ENCODE measurements at regions not wholly inside any gene's neighbourhood (a gene's known extent, or its start where the extent isn't known, plus 50 kb on each side); places are given as distances from the start of the nearest gene placed in this dataset.

DNA sequence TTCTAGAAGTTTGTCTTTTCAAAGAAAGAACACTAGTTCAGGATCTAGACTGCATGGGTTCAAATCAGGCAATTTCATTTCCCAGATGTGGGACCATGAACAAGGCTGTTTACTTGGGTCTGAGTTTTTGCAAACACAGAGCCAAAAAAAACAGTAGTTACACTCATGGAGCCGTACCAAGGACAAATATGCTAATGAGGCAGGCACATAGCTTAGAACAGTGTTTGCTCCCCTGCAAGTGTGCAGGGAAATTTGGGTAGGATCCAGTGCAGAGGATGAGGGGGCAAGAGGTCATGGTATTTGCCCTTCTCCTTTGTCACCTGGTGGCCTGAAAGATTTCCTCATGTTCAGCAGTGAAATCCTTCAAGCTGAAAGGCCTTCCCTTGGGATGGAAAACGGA is 860.4 kb downstream of the VRK1 start:
- no peak for DNase-seq (ENCODE audit: low spot score)

- no peak for DNase-seq (ENCODE audit: low spot score)
Observed at GRCh38 chr14:97687944-97688630, 890.9 kb downstream of the VRK1 start.

DNA sequence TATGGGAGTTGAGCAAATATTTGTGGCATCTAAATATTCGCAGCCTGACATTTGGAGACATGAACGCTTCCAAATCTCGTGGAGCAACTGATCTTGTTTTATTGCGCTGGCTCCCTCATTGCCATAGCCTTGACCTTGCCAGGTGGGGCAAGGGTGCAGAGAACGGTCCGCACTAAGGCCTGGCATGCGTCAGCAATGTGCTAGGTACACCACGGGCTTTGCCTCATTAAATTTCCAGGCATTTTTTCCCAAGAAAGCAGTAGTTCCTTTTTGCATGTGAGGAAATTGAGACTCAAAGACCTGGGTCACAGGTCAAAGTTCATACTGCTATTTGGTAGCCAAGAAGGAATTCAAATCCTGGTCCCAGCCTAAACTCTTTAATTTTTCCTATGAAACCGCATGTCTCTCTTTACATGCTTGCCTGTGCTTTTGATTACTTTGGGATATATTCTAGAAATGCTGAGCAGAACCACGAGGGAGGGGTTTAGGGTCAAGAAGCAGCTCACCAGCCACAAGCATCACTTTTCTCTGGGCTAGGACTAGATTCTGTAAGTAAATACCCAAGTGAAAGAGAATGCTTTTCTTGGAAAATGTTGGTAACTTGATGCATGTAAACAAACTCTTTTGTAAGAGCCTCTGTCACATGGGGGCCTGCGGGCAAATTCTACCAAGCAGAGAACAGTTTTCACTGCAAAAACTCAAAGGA is 891.6 kb downstream of the VRK1 start:
- DNase-seq (ENCODE audit: low spot score), result no peak

DNA sequence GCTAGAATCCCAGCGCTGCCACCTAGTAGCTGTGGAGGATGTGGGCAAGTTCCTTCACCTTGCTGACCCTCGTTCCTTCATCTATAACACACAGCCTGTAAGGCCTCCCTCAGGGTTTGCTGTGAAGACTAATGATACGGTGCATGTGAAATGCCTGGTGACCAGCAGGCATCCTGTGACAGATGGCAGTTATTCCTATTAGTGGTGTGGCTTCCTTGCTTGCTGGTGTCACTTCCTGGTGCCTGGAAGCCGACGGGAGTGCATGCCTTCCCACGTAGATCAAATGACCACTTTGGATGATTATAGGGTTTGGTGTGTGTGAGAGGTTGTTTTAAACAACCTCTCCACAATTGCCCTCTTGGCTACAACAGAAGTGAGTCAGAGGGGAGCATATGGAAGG is 894.9 kb downstream of the VRK1 start:
- DNase-seq (ENCODE audit: low spot score), result no peak

DNA sequence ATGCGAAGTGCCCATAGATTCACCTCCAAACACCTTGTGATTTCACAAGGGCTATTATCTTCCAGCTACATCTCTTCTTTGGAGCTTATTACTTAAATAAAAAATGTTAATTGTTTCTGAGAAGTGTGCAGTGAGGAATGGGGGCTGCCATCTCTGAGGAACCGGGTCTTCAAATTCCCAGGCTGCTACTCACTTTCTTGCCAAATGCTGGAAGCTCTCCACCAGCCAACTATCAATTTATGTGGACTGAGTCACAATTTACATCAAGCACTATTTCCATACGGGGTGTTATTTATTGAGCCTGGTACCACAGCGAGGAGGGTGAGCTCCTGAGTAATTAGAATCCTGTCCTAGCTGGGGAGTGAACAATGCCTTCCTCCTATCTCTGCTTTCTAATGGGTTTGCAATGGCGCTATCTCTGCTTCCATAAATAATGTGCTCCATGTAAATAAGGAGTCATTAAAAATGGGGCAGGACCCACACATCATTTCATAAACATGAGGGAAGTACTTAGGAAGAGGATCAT is 898.3 kb downstream of the VRK1 start:
- no peak for DNase-seq (ENCODE audit: low spot score)

DNA sequence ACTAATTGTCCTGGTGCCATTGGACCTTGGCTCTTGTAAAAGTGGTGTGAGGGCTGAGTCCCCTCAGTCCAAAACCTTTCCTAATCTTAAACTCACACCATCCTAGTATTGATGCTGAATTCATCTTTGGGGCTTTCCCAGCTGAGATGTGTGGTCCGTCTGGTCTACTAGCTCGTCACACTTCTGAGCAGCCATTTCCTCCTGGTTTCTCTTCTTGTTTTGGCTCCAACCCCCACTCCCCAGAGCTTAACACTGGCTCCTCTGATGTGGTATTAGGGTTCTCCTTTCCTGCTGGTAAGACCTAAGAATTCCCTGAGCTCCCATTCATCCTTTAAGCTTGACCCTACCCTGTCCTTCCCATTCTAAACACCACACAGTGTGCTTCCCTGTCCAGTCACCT is 900.6 kb downstream of the VRK1 start:
- peak; percentile 38 for DNase-seq (ENCODE audit: low spot score)

- no peak for DNase-seq (ENCODE audit: low spot score)
Observed at GRCh38 chr14:97699026-97699425, 901.8 kb downstream of the VRK1 start.

- DNase-seq (ENCODE audit: low spot score), result peak; percentile 47
Observed at GRCh38 chr14:97703006-97703760, 906.0 kb downstream of the VRK1 start.

GRCh38 chr14:97704316-97704885 is 907.2 kb downstream of the VRK1 start:
- DNase-seq (ENCODE audit: low spot score), result no peak

DNA sequence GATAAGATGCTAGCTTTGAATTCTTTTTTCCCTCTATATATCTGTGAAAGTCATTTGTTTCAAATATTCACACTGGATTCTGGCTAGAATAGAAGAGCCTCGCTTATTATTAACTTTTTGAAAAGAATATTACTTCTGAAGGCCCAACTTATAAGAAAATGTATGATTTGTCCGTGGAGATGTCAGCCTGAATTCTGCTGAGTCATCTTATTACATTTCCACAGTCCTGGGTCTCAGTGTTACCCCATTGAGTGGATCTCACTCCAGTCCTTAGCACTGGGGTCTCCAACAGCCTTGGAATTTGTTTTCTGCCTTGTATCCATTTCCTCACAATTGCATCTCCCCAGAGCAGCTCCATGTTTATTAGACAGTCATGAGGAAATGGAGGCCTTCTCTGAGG is 907.9 kb downstream of the VRK1 start:
- DNase-seq (ENCODE audit: low spot score), result no peak

- peak; percentile 17 for DNase-seq (ENCODE audit: low spot score)
Observed at GRCh38 chr14:97705976-97706375, 908.8 kb downstream of the VRK1 start.

DNA sequence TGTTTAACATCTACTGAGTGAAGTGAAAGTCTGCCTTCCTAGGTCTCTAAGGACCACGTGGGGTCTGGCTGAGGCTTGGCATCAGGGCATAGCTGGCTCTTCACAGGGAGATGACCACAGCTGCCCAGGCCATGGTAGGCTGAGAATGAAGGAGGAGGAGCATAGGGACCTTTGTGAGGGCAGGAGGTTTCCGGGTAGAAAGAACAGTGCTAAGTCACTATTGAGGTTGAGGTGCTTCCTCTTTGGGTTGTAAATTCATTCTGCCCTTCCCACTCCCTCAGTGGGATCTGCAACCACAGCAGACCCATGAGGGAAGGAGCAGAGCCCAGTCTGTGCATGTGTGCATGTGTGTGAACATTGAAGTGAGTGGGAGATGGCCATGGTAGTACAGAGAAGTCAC is 909.6 kb downstream of the VRK1 start:
- DNase-seq (ENCODE audit: low spot score), result peak; percentile 9

DNA sequence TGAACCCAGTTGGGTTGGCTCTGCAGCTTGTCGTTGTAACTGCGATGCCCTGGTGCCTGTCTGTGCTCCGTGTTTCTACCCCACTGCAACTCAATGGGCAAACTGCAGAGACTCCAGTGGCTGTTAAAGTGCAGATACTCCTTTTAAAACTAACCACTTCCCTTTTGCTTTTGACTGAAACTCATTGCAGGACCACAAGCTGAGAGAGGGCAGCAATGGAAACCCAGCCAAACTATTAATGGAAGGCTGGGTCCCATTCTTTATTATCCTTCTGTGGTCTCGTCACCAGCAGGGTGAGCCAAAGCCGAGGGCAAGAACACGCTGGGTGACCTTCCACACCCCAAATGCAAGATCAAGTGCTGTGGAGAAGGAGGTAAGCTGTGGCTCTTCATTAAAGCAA is 910.4 kb downstream of the VRK1 start:
- peak; percentile 37 for DNase-seq (ENCODE audit: low spot score)

DNA sequence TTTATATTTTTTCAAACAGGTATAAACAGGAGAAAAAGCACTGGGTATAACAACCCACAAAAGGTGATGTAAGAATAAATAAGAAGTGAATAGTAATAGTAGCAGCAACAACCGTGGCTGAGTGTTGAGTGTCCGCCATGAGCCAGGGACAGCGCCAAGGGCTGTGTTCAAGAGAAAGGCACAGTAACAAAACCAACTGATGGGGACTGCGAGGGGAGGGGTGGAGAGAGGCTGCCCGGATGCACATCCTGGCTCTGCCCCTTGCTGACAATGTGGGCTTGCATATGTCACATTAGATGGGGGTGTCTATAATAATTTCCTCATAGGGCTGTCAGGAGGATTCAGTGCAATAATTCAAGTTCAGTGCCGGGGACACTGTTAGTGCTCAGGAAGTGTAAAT is 912.4 kb downstream of the VRK1 start:
- DNase-seq (ENCODE audit: low spot score), result no peak

- DNase-seq (ENCODE audit: low spot score), result no peak
Observed at GRCh38 chr14:97710726-97711125, 913.5 kb downstream of the VRK1 start.

DNA sequence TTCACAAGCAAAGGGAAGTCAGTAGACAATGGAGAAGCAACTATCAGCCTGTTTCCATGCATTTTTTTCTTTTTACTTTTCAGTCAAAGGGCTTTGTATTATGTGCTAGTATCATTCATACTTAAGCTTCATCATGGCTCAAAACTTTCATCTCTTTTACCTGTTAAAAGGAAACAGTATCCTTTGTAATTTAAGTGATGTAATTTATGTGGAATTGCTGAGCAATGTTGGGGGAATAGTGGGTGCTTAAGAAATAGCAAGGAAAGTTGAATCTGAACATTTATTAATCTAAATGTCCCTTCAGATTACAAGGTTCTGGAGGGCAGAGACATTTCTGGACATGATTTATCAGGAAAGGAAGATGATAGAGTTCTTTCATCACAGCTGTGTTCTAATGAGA is 915.3 kb downstream of the VRK1 start:
- DNase-seq (ENCODE audit: low spot score), result no peak

GRCh38 chr14:97713023-97713422 is 915.8 kb downstream of the VRK1 start:
- peak; percentile 33 for DNase-seq (ENCODE audit: low spot score)

- no peak for DNase-seq (ENCODE audit: low spot score)
Observed at GRCh38 chr14:97718886-97719442, 921.8 kb downstream of the VRK1 start.

DNA sequence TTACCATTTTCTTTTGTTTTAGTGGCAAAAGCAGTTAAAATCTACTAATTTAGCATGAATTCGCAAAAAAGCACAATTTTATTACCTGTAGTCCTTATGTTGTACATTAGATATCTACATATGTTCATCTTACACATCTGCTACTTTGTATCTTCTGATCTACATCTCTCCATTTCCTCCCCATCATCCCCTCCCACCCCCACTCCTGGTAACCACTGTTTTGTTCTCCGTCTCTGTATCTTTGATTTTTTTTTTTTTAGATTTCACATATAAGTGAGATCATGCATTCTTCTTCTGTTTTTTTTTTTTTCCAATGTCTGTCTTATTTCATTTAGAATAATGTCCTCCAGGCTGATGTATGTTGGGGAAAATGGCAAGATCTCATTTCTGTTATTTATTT is 922.7 kb downstream of the VRK1 start:
- DNase-seq (ENCODE audit: low spot score), result no peak

GRCh38 chr14:97723351-97723750 is 926.2 kb downstream of the VRK1 start:
- no peak for DNase-seq (ENCODE audit: low spot score)

- no peak for DNase-seq (ENCODE audit: low spot score)
Observed at GRCh38 chr14:97723819-97724218, 926.6 kb downstream of the VRK1 start.

DNA sequence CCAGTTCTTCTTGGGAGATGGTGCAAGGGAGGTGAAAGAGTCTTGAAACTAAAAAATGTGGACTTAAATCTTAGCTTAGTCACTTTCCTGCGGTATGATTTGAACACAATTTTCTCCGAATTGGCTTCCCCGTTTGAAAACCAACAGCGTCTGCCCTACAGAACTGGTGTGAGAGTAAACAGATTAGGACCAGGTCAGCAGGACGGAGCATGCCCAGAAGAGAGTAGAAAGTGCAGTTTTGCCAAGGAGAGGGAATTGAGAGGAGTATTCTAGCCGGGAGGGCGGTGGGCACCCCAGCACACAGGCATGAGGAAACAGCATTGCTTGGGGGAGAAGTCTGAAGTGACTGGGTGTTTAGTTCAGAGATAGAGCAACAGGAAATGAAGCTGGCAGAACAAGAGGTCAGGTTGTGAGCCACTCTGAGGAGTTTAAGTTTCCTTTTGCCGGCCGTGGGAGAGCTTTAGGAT is 927.1 kb downstream of the VRK1 start:
- DNase-seq (ENCODE audit: low spot score), result peak; percentile 52
